ENCODE measurements at regions not wholly inside any gene's neighbourhood (a gene's known extent, or its start where the extent isn't known, plus 50 kb on each side); places are given as distances from the start of the nearest gene placed in this dataset.

GRCh38 chr6:137936798-137937197 lies 69.7 kb downstream of the TNFAIP3 start (continued):
- TF ChIP-seq ZNF184 (CRISPR knock-in tag; IDR thresholded peaks at IDR 0.05) (no peak), TFE3 (CRISPR knock-in tag; IDR thresholded peaks at IDR 0.05) (peak; percentile 91), CHAMP1 (IDR thresholded peaks at IDR 0.05) (0 out of 2 replicates have a peak, but pooled peaks have one; percentile 69)

GRCh38 chr6:137937834-137938233 lies 70.8 kb downstream of the TNFAIP3 start:
- H3K4me2 ChIP-seq (ENCODE audit: insufficient read depth, low read length): no peak overlapping the region
- H3K27ac ChIP-seq (ENCODE audit: extremely low read depth, low read depth, low read length): no peak overlapping the region
- no peaks in the 10 kb centered on the region for H3K79me2 ChIP-seq (ENCODE audit: control insufficient read depth, insufficient read depth, low read length)
- CTCF ChIA-PET (ENCODE audit: low intra/inter-chr PET ratio): no interaction called here
- no TSS peak for BruUV-seq (replicated peaks)
- intact Hi-C loops (cut with micrococcal nuclease): no loop called here
- H3K4me1 ChIP-seq (replicated peaks in 1 of 2; ENCODE audit: control insufficient read depth in 2 of 2, insufficient read depth in 2 of 2, low read length in 2 of 2): no peaks in the 10 kb centered on the region; a peak in 3 of 5 replicates
- H3K36me3 ChIP-seq (ENCODE audit: control insufficient read depth, insufficient read depth, low read length): no peaks in the 10 kb centered on the region
- no peaks in the 10 kb centered on the region; the same call in 1 of the 2 replicates for H3K9me3 ChIP-seq (replicated peaks; ENCODE audit: control insufficient read depth, insufficient read depth, low read depth, low read length)
- DNase-seq (ENCODE audit: extremely low read depth in 1 of 4, low spot score in 3 of 4) (no peak), FAIRE-seq (no peak), ATAC-seq (no peak)
- H2AFZ ChIP-seq (ENCODE audit: low read depth, low read length): no peak overlapping the region
- no peaks in the 10 kb centered on the region for H3K9me1 ChIP-seq (ENCODE audit: control insufficient read depth, insufficient read depth, low read length)
- no peaks in the 10 kb centered on the region for H4K20me1 ChIP-seq (replicated peaks; ENCODE audit: control insufficient read depth, insufficient read depth, low read length)
- TF ChIP-seq ZNF512 (tag; IDR thresholded peaks at IDR 0.05): peak; percentile 63
- no peak for TF ChIP-seq ESRRB (CRISPR knock-in tag; IDR thresholded peaks at IDR 0.05; ENCODE audit: borderline replicate concordance)
- TF ChIP-seq ZNF316 (IDR thresholded peaks at IDR 0.05): peak; percentile 36; the same call in 1 of the 2 replicates
- TF ChIP-seq PRMT5 (CRISPR knock-in tag; IDR thresholded peaks at IDR 0.05): no peak
- TF ChIP-seq NCOA4 (IDR thresholded peaks at IDR 0.05; ENCODE audit: partially characterized antibody): no peak
- no peak overlapping the region for H3K4me3 ChIP-seq
- in situ Hi-C loops (cut with MboI): no loop called here
- POLR2A ChIA-PET: no interaction called here
- H3K27me3 ChIP-seq (ENCODE audit: control insufficient read depth in 2 of 2, insufficient read depth in 2 of 2, low read length in 2 of 2): no peaks in the 10 kb centered on the region
- no peak overlapping the region for H3K9ac ChIP-seq (ENCODE audit: insufficient read depth in 1 of 2, low read depth in 2 of 2, low read length in 2 of 2)

Measured in K562 (cell line).